GM12878 (cell line): ENCODE measurements at regions not wholly inside any gene's neighbourhood (a gene's known extent, or its start where the extent isn't known, plus 50 kb on each side); places are given as distances from the start of the nearest gene placed in this dataset.

Experiments used
- E2F8 ChIP-seq: fragments of 450-650 bp; IDR thresholded peaks from 2 replicates; pipeline ENCODE4 v1.6.1; 2018; ENCODE audit warnings: mild to moderate bottlenecking, low read depth, moderate library complexity; ENCODE audit not compliant: partially characterized antibody
- POLR2AphosphoS5 ChIP-seq: IDR thresholded peaks from 2 replicates; pipeline ENCODE4 v1.6.1; 2011; ENCODE audit warnings: mild to moderate bottlenecking, low read length, inconsistent platforms
- TF ChIP-seq, protein P1 (sequence below): fragments of 450-650 bp; IDR thresholded peaks from 2 replicates; pipeline ENCODE4 v1.6.1; 2017; ENCODE audit warnings: mild to moderate bottlenecking, moderate library complexity
- TF ChIP-seq, protein P2 (sequence below): fragments of 450-650 bp; IDR thresholded peaks from 2 replicates; pipeline ENCODE4 v1.6.1; 2016; ENCODE audit warnings: mild to moderate bottlenecking

DNA sequence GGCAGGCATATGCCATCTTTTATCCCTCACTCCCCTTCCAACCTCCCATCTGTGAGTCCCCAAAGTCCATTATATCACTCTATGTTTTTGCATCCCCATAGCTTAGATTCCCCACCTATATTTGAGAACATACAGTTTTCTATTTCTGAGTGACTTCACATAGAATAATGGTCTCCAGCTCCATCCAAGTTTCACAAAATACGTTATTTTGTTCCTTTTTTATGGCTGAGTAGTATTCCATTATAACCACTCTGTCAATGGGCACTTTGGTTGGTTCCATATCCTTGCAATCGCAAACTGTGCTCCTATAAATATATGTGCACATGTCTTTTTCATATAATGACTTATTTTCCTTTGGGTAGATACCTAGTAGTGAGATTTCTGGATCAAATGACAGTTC lies 178.6 kb downstream of the GAS1 start (continued):
- no peak for TF ChIP-seq E2F8
- TF ChIP-seq, protein P1, sequence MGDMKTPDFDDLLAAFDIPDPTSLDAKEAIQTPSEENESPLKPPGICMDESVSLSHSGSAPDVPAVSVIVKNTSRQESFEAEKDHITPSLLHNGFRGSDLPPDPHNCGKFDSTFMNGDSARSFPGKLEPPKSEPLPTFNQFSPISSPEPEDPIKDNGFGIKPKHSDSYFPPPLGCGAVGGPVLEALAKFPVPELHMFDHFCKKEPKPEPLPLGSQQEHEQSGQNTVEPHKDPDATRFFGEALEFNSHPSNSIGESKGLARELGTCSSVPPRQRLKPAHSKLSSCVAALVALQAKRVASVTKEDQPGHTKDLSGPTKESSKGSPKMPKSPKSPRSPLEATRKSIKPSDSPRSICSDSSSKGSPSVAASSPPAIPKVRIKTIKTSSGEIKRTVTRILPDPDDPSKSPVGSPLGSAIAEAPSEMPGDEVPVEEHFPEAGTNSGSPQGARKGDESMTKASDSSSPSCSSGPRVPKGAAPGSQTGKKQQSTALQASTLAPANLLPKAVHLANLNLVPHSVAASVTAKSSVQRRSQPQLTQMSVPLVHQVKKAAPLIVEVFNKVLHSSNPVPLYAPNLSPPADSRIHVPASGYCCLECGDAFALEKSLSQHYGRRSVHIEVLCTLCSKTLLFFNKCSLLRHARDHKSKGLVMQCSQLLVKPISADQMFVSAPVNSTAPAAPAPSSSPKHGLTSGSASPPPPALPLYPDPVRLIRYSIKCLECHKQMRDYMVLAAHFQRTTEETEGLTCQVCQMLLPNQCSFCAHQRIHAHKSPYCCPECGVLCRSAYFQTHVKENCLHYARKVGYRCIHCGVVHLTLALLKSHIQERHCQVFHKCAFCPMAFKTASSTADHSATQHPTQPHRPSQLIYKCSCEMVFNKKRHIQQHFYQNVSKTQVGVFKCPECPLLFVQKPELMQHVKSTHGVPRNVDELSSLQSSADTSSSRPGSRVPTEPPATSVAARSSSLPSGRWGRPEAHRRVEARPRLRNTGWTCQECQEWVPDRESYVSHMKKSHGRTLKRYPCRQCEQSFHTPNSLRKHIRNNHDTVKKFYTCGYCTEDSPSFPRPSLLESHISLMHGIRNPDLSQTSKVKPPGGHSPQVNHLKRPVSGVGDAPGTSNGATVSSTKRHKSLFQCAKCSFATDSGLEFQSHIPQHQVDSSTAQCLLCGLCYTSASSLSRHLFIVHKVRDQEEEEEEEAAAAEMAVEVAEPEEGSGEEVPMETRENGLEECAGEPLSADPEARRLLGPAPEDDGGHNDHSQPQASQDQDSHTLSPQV, result no peak
- TF ChIP-seq, protein P2, sequence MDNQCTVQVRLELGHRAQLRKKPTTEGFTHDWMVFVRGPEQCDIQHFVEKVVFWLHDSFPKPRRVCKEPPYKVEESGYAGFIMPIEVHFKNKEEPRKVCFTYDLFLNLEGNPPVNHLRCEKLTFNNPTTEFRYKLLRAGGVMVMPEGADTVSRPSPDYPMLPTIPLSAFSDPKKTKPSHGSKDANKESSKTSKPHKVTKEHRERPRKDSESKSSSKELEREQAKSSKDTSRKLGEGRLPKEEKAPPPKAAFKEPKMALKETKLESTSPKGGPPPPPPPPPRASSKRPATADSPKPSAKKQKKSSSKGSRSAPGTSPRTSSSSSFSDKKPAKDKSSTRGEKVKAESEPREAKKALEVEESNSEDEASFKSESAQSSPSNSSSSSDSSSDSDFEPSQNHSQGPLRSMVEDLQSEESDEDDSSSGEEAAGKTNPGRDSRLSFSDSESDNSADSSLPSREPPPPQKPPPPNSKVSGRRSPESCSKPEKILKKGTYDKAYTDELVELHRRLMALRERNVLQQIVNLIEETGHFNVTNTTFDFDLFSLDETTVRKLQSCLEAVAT, result no peak
- TF ChIP-seq POLR2AphosphoS5, result no peak
